ENCODE measurements at regions not wholly inside any gene's neighbourhood (a gene's known extent, or its start where the extent isn't known, plus 50 kb on each side); places are given as distances from the start of the nearest gene placed in this dataset.
"Not testable (repeated sequence)": the region's sequence is repeated elsewhere in the genome, so short reads cannot be mapped to it uniquely, and the experiment has no call there.

GRCh38 chr14:89743828-89744227 is 210.7 kb downstream of the EFCAB11 start:
- no peak for DNase-seq (ENCODE audit: low read depth in 4 of 4, low spot score in 3 of 4)

DNA sequence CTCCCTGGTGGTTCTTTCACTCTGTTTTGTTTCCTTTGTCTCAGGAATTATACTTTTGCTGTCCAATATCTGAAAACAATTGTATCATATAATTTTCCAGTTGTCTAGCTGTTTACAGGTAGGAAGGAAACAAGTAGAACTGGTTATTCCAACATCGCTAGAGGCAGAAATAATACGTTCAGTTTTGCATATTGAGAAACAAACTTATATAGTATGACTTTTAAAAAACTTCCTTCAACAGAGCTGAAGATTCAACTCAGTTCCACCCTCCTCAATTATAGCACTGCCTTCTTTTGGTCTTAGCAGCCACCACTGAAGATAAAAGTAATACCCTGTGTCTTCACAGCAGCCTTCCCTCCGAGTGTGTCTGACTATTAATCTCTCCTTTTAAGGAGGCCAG is 214.3 kb downstream of the EFCAB11 start:
- DNase-seq (ENCODE audit: low read depth in 4 of 4, low spot score in 3 of 4), result no peak

- DNase-seq (ENCODE audit: low read depth in 4 of 4, low spot score in 3 of 4), result no peak
These were observed 217.6 kb downstream of the EFCAB11 start for GRCh38 chr14:89736881-89737280.

DNA sequence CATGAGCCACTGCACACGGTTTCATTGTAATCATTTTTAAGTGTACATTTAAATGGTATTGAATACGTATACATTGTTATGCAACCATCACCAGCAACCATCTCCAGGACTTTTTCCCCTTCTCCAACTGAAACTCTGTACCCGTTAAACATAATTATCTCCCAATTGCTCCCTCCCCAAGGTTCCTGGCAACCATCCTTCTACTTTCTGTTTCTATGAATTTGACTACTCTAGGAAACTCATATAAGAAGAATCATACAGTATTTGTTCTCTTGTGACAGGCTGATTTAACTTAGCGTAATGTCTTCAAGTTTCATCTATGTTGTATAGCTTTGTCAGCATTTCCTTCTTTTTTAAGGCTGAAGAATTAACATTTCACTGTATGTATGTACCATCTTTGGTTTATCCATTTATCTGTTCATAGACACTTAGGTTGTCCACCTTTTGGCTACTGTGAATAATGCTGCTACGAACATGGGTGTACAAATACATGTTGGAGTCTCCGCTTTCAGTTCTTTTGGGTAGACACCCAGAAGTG is 223.1 kb downstream of the EFCAB11 start:
- no peak for DNase-seq (ENCODE audit: low read depth in 4 of 4, low spot score in 3 of 4)

DNA sequence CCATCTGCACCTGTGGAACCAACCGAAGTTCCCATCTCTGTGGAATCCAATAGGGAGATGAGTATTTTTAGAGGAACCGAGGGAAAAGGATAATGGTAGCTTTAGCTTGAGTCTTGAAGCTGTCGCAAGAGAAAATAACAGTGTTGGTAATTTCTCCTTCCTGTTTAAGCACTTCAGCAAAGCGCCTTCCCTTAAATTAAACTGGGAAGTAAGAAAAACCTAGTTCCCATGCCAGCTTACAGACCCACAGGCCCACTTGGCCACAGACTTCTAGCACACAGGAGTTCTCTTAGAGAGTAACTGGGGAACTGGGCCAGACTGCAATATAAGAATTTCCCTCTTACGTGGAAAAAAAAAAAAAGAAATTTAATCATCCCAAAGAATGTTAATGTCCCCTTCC is 223.8 kb downstream of the EFCAB11 start:
- no peak for DNase-seq (ENCODE audit: low read depth in 4 of 4, low spot score in 3 of 4)

GRCh38 chr14:89728964-89729363 is 225.6 kb downstream of the EFCAB11 start:
- DNase-seq (ENCODE audit: low read depth in 4 of 4, low spot score in 3 of 4), result no peak

DNA sequence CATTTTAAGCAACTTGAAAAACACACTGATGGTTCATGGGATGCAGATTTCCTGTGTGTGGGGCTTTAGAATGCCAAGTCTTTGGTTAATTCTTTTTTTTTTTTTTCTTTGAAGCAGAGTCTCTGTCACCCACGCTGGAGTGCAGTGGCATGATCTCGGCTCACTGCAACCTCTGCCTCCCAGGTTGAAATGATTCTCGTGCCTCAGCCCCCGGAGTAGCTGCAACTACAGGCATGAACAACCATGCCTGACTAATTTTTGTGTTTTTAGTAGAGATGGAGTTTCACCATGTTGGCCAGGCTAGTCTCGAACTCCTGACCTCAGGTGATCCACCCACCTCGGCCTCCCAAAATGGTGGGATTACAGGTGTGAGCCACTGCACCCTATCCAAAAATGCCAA is 228.3 kb downstream of the EFCAB11 start:
- not testable (repeated sequence) for DNase-seq (ENCODE audit: low read depth in 4 of 4, low spot score in 3 of 4)

DNA sequence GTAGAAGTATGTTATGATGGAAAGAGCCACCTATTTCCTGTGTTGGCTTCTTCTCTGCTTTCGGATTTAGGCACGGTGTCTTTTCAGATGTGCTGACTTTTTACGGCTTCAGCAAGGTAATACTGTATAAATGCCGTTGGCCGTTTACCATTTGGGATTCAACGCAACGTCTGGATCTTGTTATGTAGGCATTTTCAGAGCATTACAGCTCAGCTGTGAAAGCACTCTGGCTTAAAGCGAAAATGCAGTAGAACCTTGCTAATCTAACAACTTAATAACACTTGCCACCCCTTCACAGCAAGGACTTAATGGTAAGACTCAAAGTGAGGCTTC is 229.9 kb downstream of the EFCAB11 start:
- DNase-seq (ENCODE audit: low read depth in 4 of 4, low spot score in 3 of 4), result no peak

- no peak for DNase-seq (ENCODE audit: low read depth in 4 of 4, low spot score in 3 of 4)
These were observed 230.5 kb downstream of the EFCAB11 start for GRCh38 chr14:89723930-89724627.

DNA sequence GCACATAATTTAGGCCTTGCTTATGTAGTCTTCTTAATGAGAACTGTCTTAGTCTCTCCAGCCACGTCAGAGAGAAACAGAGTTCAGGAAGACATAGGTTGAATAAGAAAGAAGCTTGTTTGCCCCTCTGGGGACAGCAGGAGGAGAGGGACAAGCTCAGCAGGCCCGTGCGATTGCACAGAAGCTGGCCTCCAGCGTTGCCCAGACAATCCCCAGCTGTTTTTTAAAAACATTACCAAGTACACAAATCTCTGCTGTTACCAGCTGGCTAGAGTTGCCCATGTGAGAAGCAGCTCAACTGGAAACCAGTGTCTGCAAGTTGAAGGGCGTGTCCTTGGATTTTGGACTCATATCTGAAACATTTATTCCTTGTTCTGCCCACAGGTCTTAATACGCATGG is 232.6 kb downstream of the EFCAB11 start:
- DNase-seq (ENCODE audit: low read depth in 4 of 4, low spot score in 3 of 4), result no peak

- no peak for DNase-seq (ENCODE audit: low read depth in 4 of 4, low spot score in 3 of 4)
These were observed 233.5 kb downstream of the EFCAB11 start for GRCh38 chr14:89720741-89721729.

GRCh38 chr14:89720076-89720687 is 234.3 kb downstream of the EFCAB11 start:
- DNase-seq (ENCODE audit: low read depth in 4 of 4, low spot score in 3 of 4), result no peak

DNA sequence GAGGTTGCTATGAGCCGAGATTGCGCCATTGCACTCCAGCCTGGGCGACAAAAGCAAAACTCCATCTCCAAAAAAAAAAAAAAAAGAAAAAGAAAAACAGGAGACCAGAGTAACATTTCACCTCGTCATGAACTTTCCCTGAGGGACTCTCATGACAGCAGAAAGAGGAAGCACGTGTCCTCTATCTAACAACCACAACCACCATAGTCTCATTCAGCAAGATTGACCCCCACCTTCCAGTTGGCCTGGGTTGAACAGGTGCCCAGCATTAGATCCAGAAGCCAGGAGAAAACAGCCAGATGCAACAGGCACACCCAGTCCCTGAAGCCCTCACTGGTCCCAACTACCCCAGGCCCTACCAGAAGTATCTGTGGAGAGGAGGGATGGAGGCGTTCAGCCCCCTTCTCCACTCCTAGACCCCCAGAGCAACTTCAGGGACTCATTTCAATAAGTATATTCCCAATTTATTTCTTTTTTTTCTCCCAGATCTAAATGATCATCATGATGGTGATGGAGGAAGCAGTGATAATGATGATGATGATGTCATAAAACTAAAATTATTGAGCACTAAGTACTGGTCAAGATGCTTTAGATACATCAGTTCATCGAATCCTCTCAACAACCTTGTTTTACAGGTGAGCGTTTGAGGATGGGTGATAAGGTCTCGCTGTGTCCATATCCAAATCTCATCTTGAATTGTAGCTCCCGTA is 235.0 kb downstream of the EFCAB11 start:
- DNase-seq (ENCODE audit: low read depth in 4 of 4, low spot score in 3 of 4), result no peak

- no peak for DNase-seq (ENCODE audit: low read depth in 4 of 4, low spot score in 3 of 4)
These were observed 245.4 kb downstream of the EFCAB11 start for GRCh38 chr14:89708982-89709625.

GRCh38 chr14:89707086-89707485 is 247.4 kb downstream of the EFCAB11 start:
- no peak for DNase-seq (ENCODE audit: low read depth in 4 of 4, low spot score in 3 of 4)

DNA sequence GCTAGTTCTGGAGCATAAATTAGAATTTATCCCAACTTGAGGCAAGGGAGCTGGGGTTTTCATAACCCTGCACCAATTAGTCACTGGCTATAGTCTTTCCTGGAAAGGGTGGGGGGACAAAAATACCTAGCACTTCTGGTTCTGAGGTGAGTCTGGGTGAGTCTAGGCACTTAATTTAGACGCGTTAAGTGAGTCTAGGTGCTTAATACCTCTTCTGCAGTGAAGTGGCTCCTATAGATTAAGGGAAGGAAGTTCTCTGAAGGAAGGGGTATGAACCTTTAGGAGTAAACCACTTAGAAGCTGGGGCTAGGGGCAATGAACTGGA is 251.7 kb downstream of the EFCAB11 start:
- no peak for DNase-seq (ENCODE audit: low read depth in 4 of 4, low spot score in 3 of 4)

GRCh38 chr14:89702073-89702875 is 252.3 kb downstream of the EFCAB11 start:
- peak; percentile 32 to 49 (median 44) for DNase-seq (ENCODE audit: low read depth in 4 of 4, low spot score in 3 of 4)

DNA sequence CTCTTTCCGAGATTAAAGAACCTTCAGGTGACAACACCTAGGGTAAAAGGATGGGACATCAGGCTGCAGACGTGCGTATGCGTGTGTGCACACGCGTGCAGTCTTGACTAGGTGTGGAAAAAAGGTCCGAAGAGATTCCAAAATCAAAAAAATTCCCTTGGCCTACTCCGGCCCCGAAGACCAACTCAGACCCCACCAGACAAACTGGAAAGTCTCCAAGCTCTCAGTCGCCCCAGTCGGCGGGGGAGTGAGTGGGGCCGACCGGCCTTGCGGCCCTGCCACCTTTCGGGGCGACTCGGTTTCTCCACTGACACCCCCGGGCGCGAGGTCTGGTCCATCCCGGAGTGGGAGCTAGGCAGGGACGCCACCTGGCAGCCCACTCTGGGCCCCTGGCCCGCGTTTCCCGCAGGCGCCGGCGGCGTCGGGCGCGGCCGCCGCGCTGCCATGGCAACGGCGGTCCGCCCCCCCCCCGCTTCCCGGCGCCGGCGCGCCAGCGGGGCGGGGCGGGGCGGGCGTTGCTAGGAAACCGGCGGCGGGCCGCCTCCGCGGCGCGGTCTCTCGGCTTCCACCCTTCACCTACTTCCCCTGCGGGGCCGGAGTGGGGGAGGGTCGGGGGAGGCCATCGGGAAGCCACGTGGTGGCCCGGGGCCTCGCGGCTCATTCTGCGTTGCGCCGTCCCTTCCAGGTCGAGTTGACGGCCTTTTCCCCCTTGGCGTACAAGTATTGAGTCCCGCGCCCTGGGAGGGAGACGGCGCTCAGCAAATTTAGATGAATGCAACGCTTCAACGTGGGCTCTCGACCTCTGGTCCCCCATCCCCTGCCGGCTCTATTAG is 253.1 kb downstream of the EFCAB11 start:
- peak; percentile 65 to 83 (median 75) for DNase-seq (ENCODE audit: low read depth in 4 of 4, low spot score in 3 of 4)

GRCh38 chr14:89700801-89701200 is 253.7 kb downstream of the EFCAB11 start:
- DNase-seq (ENCODE audit: low read depth in 4 of 4, low spot score in 3 of 4), result no peak
